ENCODE measurements at regions not wholly inside any gene's neighbourhood (a gene's known extent, or its start where the extent isn't known, plus 50 kb on each side); places are given as distances from the start of the nearest gene placed in this dataset.

GRCh38 chr13:79673993-79674377 is 193.0 kb downstream of the NDFIP2 start:
- no peak for DNase-seq (ENCODE audit: extremely low spot score)
- no peak for TF ChIP-seq CTCF (IDR thresholded peaks at IDR 0.05; ENCODE audit: control extremely low read depth, extremely low read depth, low read depth, missing control alignments)
- ChIA-PET POLR2A (no interaction called here), CTCF (interaction anchor here (1.4 kb wide), 1 partner anchor 11 kb away, joined by 5 read pairs; no protein-coding TSS in a partner anchor)

- ChIA-PET POLR2A (no interaction called here), CTCF (interaction anchor here (1.4 kb wide), 1 partner anchor 11 kb away, joined by 5 read pairs; no protein-coding TSS in a partner anchor)
- DNase-seq (ENCODE audit: extremely low spot score): no peak
- no peak for TF ChIP-seq CTCF (IDR thresholded peaks at IDR 0.05; ENCODE audit: control extremely low read depth, extremely low read depth, low read depth, missing control alignments)
Observed at GRCh38 chr13:79673310-79673992, 192.5 kb downstream of the NDFIP2 start.

- CTCF ChIA-PET: interaction anchor here (1.0 kb wide), 1 partner anchor 9 kb away, joined by 3 read pairs; no protein-coding TSS in a partner anchor
- TF ChIP-seq CTCF (IDR thresholded peaks at IDR 0.05; ENCODE audit: control extremely low read depth, extremely low read depth, low read depth, missing control alignments): no peak
- POLR2A ChIA-PET: no interaction called here
- DNase-seq (ENCODE audit: extremely low spot score): no peak
Observed at GRCh38 chr13:79671420-79671819, 190.5 kb downstream of the NDFIP2 start.

- DNase-seq (ENCODE audit: extremely low spot score): no peak
- CTCF ChIA-PET: interaction anchor here (3.4 kb wide), 1 partner anchor 11 kb away, joined by 34 read pairs; no protein-coding TSS in a partner anchor
- POLR2A ChIA-PET: no interaction called here
- TF ChIP-seq CTCF (IDR thresholded peaks at IDR 0.05; ENCODE audit: control extremely low read depth, extremely low read depth, low read depth, missing control alignments): no peak
Observed at GRCh38 chr13:79668201-79668752, 187.3 kb downstream of the NDFIP2 start.

- no peak for DNase-seq (ENCODE audit: extremely low spot score)
- POLR2A ChIA-PET: no interaction called here
- CTCF ChIA-PET: interaction anchor here (3.4 kb wide), 1 partner anchor 12 kb away, joined by 34 read pairs; no protein-coding TSS in a partner anchor
- TF ChIP-seq CTCF (IDR thresholded peaks at IDR 0.05; ENCODE audit: control extremely low read depth, extremely low read depth, low read depth, missing control alignments): no peak
Observed at GRCh38 chr13:79667771-79668170, 186.8 kb downstream of the NDFIP2 start.

- CTCF ChIA-PET: interaction anchor here (0.6 to 4.6 kb wide), 2 partner anchors 15 kb away, joined by 3 to 23 read pairs; no protein-coding TSS in a partner anchor
- POLR2A ChIA-PET: no interaction called here
Observed at GRCh38 chr13:79663977-79664636, 183.2 kb downstream of the NDFIP2 start.

More at GRCh38 chr13:79663977-79664636, 183.2 kb downstream of the NDFIP2 start:
- TF ChIP-seq CTCF (IDR thresholded peaks at IDR 0.05; ENCODE audit: control extremely low read depth, extremely low read depth, low read depth, missing control alignments): no peak
- DNase-seq (ENCODE audit: extremely low spot score): no peak
